Fibroblast of gingiva (primary cell): ENCODE measurements at regions not wholly inside any gene's neighbourhood (a gene's known extent, or its start where the extent isn't known, plus 50 kb on each side); places are given as distances from the start of the nearest gene placed in this dataset.

ENCODE experiments used
- DNase-seq: peaks from one replicate; pipeline ENCODE4 v3.0.0-alpha.2; 2011; ENCODE audit warnings: low read depth

- no peak for DNase-seq
These were observed 1155.3 kb downstream of the BRD1 start for GRCh38 chr22:48672387-48672786.

- no peak for DNase-seq
These were observed 1156.9 kb downstream of the BRD1 start for GRCh38 chr22:48670731-48671130.

GRCh38 chr22:48669986-48670716 is 1157.5 kb downstream of the BRD1 start:
- DNase-seq, result no peak

- DNase-seq, result no peak
These were observed 1158.4 kb downstream of the BRD1 start for GRCh38 chr22:48669226-48669625.

GRCh38 chr22:48667289-48667688 is 1160.4 kb downstream of the BRD1 start:
- no peak for DNase-seq

- DNase-seq, result no peak
These were observed 1161.1 kb downstream of the BRD1 start for GRCh38 chr22:48666620-48667019.

GRCh38 chr22:48665311-48665995 is 1162.2 kb downstream of the BRD1 start:
- DNase-seq, result no peak

GRCh38 chr22:48664586-48664985 is 1163.1 kb downstream of the BRD1 start:
- no peak for DNase-seq

GRCh38 chr22:48663297-48663696 is 1164.4 kb downstream of the BRD1 start:
- no peak for DNase-seq

- no peak for DNase-seq
These were observed 1165.1 kb downstream of the BRD1 start for GRCh38 chr22:48662476-48663135.

- no peak for DNase-seq
These were observed 1165.7 kb downstream of the BRD1 start for GRCh38 chr22:48661984-48662383.

- no peak for DNase-seq
These were observed 1166.6 kb downstream of the BRD1 start for GRCh38 chr22:48660790-48661740.

- no peak for DNase-seq
These were observed 1167.4 kb downstream of the BRD1 start for GRCh38 chr22:48660104-48660789.

GRCh38 chr22:48659404-48659996 is 1168.2 kb downstream of the BRD1 start:
- no peak for DNase-seq

- no peak for DNase-seq
These were observed 1168.8 kb downstream of the BRD1 start for GRCh38 chr22:48658871-48659270.

GRCh38 chr22:48658246-48658645 is 1169.4 kb downstream of the BRD1 start:
- no peak for DNase-seq

GRCh38 chr22:48654492-48654891 is 1173.2 kb downstream of the BRD1 start:
- no peak for DNase-seq

GRCh38 chr22:48653929-48654328 is 1173.7 kb downstream of the BRD1 start:
- DNase-seq, result no peak

- no peak for DNase-seq
These were observed 1174.4 kb downstream of the BRD1 start for GRCh38 chr22:48653306-48653705.

GRCh38 chr22:48652796-48653195 is 1174.9 kb downstream of the BRD1 start:
- no peak for DNase-seq

GRCh38 chr22:48651981-48652538 is 1175.6 kb downstream of the BRD1 start:
- no peak for DNase-seq
